Adipocyte (in vitro differentiated cells): ENCODE measurements at regions not wholly inside any gene's neighbourhood (a gene's known extent, or its start where the extent isn't known, plus 50 kb on each side); places are given as distances from the start of the nearest gene placed in this dataset.

Experiments
- DNase-seq: peaks from one replicate; pipeline ENCODE4 v3.0.0-alpha.2; 2015; ENCODE audit warnings: low read depth
- H3K27me3 ChIP-seq: replicated peaks from 2 replicates; pipeline ENCODE4 v1.7.0; 2013; ENCODE audit warnings: mild to moderate bottlenecking, low read length, moderate library complexity; ENCODE audit not compliant: control insufficient read depth, insufficient read depth
- H3K36me3 ChIP-seq: 2 replicates; pipeline ENCODE4 v1.7.0; 2013; ENCODE audit warnings: low read length, mild to moderate bottlenecking, moderate library complexity; ENCODE audit not compliant: control insufficient read depth, insufficient read depth, severe bottlenecking
- H3K4me1 ChIP-seq: 2 replicates; pipeline ENCODE4 v1.7.0; 2013; ENCODE audit warnings: mild to moderate bottlenecking, low read length, moderate library complexity; ENCODE audit not compliant: control insufficient read depth, insufficient read depth
- H3K4me3 ChIP-seq: 2 replicates; pipeline ENCODE4 v1.7.0; 2013; ENCODE audit warnings: mild to moderate bottlenecking, low read length, moderate library complexity
- H3K9ac ChIP-seq: 2 replicates; pipeline ENCODE4 v1.7.0; 2013; ENCODE audit warnings: mild to moderate bottlenecking, low read length, moderate library complexity
- H3K9me3 ChIP-seq: 2 replicates; pipeline ENCODE4 v1.7.0; 2013; ENCODE audit warnings: mild to moderate bottlenecking, low read length, moderate library complexity; ENCODE audit not compliant: control insufficient read depth

DNA sequence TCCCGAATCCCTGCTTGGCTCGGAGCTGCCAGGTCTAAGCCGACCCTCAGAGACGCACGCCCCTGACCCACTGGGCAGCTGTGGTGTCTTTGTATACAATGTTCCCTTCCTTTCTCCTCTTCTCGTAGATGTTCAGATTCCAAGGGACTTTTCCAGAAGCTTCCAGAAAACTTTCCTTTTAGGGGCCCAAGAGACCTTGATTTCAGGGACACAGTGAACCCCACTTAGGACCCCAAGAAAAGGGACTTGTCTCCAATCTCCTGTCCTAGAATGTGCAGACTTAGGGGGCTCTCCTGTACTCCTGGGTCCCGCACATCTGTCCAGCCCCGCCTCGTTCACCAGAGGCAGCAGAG lies 103.5 kb downstream of the EDN3 start:
- Histone ChIP-seq H3K27me3 (peaks cover 87% of the 10 kb centered on the region), H3K9ac (no peak overlapping the region), H3K9me3 (no peaks in the 10 kb centered on the region), H3K4me1 (peaks cover 17% of the 10 kb centered on the region), H3K4me3 (no peak overlapping the region), H3K36me3 (no peaks in the 10 kb centered on the region)
- DNase-seq: no peak

DNA sequence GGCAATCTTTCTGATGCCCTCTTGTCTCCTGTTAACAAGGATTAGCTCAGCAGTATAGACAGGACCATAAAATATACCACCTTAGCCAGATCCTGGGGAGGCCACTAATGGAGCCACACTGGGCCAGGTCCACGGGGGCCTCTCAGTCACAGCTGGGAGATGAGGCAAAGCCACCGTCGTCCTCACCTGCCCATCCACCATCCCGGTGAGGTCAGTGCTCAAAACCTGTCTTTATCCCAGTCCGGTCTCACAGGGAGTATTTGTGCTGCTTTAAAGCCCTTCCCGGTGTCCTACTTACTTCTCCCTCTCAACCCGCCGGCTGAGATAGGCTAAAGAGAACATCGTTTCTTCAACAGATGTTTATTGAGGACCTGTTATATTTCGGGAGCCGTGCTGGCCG lies 104.3 kb downstream of the EDN3 start:
- H3K27me3 ChIP-seq: peaks cover 79% of the 10 kb centered on the region
- H3K9me3 ChIP-seq: no peaks in the 10 kb centered on the region
- no peak overlapping the region for H3K4me3 ChIP-seq
- H3K36me3 ChIP-seq: no peaks in the 10 kb centered on the region
- peaks cover 17% of the 10 kb centered on the region for H3K4me1 ChIP-seq
- H3K9ac ChIP-seq: no peak overlapping the region
- no peak for DNase-seq

DNA sequence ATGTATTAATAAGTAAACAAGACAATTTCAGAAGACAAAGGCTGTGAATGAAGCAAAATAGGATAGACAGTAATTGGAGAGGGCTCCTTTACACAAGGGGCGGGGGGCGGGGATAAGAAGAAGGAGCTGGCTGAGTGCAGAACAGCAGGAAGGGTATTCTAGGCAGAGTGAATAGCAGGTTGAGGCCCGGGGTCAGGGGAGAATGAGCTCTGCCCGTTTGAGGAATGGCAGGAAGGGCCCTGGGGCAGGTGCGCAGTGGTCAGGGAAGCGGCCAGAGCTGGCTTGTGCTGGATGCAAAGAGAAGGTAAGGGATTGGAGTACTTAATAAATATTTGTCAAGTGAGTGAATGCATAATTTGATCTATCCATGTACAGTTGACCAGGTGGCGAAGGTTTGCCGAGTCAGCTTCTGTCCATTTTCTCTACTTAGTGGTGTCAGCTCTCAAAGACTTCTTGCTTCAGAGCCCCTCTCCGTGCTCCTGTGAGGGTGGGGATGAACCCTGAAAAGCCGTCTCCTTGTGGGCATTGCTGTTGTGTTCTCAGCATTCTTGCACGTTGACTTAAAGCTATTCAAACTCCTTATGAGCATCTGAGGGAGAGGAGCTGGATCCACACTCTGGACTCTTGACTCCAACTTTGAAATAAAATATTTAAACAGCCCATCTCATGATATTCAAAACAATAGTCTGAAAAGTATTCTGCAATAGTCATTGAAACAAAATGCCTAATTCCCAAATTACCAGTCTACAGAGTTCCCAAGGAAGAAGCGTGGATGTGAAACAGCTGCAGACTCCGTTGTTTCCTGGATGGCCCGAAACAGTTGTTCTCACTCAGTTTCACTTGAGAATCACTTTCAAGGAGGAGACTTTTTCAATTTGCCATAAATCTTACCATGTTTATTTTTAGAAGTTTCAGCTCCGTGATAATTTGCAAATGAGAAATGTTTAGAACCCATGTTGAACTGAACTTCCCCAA lies 105.1 kb downstream of the EDN3 start:
- H3K9ac ChIP-seq: no peak overlapping the region
- H3K36me3 ChIP-seq: no peaks in the 10 kb centered on the region
- peaks cover 73% of the 10 kb centered on the region for H3K27me3 ChIP-seq
- no peak overlapping the region for H3K4me3 ChIP-seq
- H3K4me1 ChIP-seq: peaks cover 17% of the 10 kb centered on the region
- no peaks in the 10 kb centered on the region for H3K9me3 ChIP-seq
- DNase-seq: no peak

DNA sequence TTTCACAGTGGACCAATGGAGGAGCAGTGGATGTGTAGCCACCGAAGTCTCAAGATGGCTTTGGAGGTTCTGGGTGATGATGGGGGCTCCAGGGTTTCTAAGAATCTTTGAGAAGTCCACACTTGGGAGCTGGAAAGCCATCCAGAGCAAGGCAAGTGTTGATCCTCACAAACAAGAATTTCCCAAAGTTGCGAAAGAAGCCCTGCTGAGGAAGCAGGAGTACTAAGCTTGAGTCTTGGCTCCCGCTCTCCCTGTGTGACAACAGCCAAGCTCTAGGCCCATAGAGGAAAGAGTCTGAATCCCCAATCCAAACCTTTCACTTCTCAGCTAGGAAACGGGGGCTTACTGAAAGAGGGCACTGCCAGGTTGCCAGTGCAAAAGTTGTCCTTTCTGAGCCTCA lies 106.0 kb downstream of the EDN3 start:
- Histone ChIP-seq H3K9me3 (no peaks in the 10 kb centered on the region), H3K9ac (no peak overlapping the region), H3K4me1 (peaks cover 17% of the 10 kb centered on the region), H3K4me3 (no peak overlapping the region), H3K36me3 (no peaks in the 10 kb centered on the region), H3K27me3 (peaks cover 67% of the 10 kb centered on the region)
- no peak for DNase-seq

DNA sequence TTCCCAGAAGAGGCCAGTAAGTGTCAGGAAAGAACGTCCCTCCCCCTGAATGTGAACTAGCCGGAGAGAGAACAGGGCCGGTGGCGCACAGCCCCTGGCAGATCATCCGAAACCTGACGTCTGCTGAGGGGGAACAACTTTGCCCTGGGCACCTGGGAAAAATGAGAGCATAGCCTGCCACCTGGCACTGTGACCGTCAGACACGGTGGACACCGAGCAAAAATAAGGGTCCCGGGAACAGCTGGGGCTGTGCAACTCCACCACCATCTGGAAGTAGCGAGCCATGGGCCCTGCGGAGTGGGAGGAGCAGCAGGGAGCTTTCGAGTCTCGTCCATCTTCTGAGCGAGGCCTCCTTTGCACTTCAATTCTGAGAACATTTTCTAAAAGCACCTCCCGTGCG lies 110.8 kb downstream of the EDN3 start:
- Histone ChIP-seq H3K4me1 (no peaks in the 10 kb centered on the region), H3K9ac (no peak overlapping the region), H3K36me3 (no peaks in the 10 kb centered on the region), H3K9me3 (no peaks in the 10 kb centered on the region), H3K4me3 (no peak overlapping the region), H3K27me3 (peaks cover 39% of the 10 kb centered on the region)
- no peak for DNase-seq

DNA sequence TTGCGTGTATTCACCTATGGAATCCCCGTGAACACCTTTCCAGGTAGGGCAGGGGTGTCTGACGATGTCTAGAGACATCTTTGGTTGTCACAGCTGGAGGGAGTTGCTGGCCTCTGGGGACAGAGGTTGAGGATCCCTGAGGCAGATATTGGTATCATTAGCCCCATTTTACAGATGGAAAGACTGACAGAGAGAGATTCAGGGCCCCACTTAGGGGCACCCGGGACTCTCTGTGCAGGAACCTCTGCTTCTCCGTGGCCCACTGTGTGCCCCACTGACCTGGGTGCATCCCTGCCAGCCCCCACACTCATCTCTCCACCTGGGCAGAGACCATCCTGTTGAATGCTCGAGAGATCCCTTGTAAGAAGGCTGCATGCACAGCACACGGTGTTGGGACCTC lies 111.2 kb downstream of the EDN3 start:
- Histone ChIP-seq H3K36me3 (no peaks in the 10 kb centered on the region), H3K4me1 (no peaks in the 10 kb centered on the region), H3K4me3 (no peak overlapping the region), H3K9ac (no peak overlapping the region), H3K9me3 (no peaks in the 10 kb centered on the region), H3K27me3 (peaks cover 38% of the 10 kb centered on the region)
- DNase-seq: no peak

DNA sequence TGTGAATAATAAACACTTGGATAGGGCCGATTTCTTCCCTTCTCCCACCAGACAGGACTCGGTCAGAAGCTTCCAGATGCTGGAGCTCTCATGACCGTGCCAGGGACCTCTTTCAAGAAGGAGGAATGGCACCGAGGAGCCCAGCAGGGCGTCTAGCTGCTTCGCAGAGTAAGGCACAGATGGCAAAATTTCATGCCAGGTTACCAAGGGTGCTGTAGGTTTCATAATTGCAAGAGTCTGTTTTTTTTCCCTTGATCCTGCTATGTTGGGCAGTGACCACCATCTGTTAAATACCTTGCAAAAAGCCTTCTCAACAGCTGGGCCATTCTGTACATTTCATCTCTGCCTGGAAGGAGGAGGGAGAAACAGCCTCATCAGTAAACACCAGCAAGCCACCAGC lies 111.8 kb downstream of the EDN3 start:
- Histone ChIP-seq H3K4me3 (no peak overlapping the region), H3K36me3 (no peaks in the 10 kb centered on the region), H3K9ac (no peak overlapping the region), H3K27me3 (peaks cover 32% of the 10 kb centered on the region), H3K4me1 (no peaks in the 10 kb centered on the region), H3K9me3 (no peaks in the 10 kb centered on the region)
- no peak for DNase-seq

DNA sequence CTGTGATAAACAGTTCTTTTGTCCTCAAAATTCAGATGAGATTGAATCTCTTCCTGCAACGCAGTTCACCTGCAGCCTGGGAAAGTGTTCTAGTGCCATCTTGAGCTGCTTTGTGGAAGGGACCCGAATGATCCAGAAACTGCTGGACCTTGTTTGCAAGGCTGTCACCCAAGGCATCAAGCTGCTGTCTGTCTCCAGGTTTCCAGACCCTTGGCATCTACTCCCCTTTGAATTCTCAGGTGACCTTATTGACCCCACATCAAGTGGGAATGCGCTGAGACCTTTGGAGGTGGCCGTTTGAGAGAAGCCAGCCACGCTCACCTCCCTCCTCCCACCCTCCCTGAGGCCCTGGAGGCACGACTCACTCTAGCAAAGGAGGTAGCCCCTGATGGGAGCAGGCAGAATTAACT lies 112.5 kb downstream of the EDN3 start:
- no peaks in the 10 kb centered on the region for H3K4me1 ChIP-seq
- H3K9ac ChIP-seq: no peak overlapping the region
- no peak for DNase-seq
- H3K4me3 ChIP-seq: no peak overlapping the region
- H3K27me3 ChIP-seq: peaks cover 29% of the 10 kb centered on the region
- no peaks in the 10 kb centered on the region for H3K36me3 ChIP-seq
- no peaks in the 10 kb centered on the region for H3K9me3 ChIP-seq

DNA sequence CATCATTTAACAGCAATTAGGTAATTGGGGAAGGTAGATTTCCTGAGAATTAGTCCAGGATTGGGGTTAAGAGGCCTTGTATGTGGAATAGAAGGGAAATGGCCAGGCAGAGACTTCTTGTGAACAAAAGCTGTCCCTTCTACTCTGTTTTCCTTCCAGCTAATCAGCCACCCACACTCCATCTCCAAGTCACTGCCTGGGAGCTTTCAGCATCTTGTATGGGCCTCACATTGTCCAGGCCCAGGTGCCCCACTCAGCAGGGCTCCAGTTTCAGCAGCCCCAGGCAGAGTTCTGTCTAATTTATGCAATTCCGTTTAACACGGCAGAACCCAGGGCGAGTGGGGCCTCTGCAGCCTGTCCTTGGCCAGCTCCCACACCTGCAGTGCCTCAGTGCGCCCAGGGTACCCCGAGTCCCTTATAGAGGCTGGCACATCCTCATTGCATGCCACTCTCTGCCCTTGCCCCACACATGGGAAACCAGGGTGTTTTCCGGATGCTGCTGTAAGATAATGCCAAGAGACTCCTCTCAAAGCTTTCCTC lies 113.0 kb downstream of the EDN3 start:
- Histone ChIP-seq H3K9ac (no peak overlapping the region), H3K36me3 (no peaks in the 10 kb centered on the region), H3K4me3 (no peak overlapping the region), H3K4me1 (no peaks in the 10 kb centered on the region), H3K27me3 (peaks cover 25% of the 10 kb centered on the region), H3K9me3 (no peaks in the 10 kb centered on the region)
- DNase-seq: no peak

DNA sequence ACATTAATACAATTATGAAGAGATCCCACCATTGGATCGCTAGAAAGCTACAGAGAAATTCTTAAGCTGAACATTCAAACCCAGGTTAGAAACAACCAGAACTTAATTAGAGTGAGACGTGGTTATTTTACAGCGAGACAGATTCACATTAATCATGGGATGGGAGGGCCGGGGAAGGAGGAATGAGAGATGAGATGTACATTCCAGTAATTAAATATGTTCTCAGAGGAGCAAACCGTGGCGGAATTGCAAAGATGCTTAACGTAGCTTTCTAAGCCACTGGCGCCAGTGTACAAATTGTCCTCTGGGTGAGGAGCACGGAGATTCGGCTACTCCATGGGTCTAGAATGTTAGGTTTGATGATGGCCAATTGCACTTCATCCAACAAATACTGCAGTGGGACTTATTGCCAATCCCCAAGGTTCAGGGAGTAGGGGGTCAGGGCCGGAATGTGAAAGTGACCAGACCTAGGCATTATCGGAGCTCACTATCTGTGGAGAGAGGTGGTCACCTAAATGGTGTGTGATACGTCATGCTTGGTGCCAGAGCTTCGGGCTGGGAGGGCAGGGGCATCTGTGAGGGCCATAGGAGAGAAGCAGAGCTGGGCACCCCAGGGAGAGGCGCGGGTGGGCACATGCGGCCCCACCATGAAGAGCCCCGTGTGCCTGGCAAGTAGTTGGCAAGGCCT lies 114.7 kb downstream of the EDN3 start:
- no peaks in the 10 kb centered on the region for H3K9me3 ChIP-seq
- H3K4me1 ChIP-seq: no peaks in the 10 kb centered on the region
- H3K27me3 ChIP-seq: peaks cover 25% of the 10 kb centered on the region
- no peaks in the 10 kb centered on the region for H3K36me3 ChIP-seq
- no peak overlapping the region for H3K4me3 ChIP-seq
- no peak for DNase-seq
- H3K9ac ChIP-seq: no peak overlapping the region

DNA sequence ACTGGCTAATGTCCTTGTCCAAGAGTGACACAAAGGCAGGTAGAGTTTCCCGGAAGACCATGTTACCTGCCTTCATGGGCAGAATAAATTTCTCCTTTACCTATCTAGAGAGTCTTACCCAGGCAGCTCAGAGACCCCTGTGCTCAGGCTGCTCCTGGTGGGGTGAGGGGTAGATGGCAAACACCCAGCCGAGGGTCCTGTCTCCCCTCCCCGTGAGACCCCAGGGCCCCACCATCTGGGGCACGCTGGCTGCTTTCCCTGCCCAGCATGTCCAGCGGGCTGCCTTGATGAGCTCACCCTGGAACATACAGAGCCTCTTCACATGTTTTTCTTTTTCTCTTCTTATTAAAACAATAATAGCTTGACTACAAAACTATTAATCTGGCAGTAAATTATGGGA lies 116.5 kb downstream of the EDN3 start:
- Histone ChIP-seq H3K27me3 (peaks cover 20% of the 10 kb centered on the region), H3K4me1 (no peaks in the 10 kb centered on the region), H3K9ac (no peak overlapping the region), H3K36me3 (no peaks in the 10 kb centered on the region), H3K9me3 (no peaks in the 10 kb centered on the region), H3K4me3 (no peak overlapping the region)
- DNase-seq: no peak
